ENCODE measurements at regions not wholly inside any gene's neighbourhood (a gene's known extent, or its start where the extent isn't known, plus 50 kb on each side); places are given as distances from the start of the nearest gene placed in this dataset.

GRCh38 chr4:37070041-37070440 is 174.5 kb upstream of the NWD2 start:
- TF ChIP-seq CTCF (IDR thresholded peaks at IDR 0.05; ENCODE audit: low read depth, low read length) (no peak), EZH2phosphoT487 (IDR thresholded peaks at IDR 0.05; ENCODE audit: low read depth) (no peak)
